GM04504 (cell line): ENCODE measurements at regions not wholly inside any gene's neighbourhood (a gene's known extent, or its start where the extent isn't known, plus 50 kb on each side); places are given as distances from the start of the nearest gene placed in this dataset.

Source experiments
- DNase-seq: peaks from one replicate; pipeline ENCODE4 v3.0.0-alpha.2; 2012; ENCODE audit warnings: low read depth

DNA sequence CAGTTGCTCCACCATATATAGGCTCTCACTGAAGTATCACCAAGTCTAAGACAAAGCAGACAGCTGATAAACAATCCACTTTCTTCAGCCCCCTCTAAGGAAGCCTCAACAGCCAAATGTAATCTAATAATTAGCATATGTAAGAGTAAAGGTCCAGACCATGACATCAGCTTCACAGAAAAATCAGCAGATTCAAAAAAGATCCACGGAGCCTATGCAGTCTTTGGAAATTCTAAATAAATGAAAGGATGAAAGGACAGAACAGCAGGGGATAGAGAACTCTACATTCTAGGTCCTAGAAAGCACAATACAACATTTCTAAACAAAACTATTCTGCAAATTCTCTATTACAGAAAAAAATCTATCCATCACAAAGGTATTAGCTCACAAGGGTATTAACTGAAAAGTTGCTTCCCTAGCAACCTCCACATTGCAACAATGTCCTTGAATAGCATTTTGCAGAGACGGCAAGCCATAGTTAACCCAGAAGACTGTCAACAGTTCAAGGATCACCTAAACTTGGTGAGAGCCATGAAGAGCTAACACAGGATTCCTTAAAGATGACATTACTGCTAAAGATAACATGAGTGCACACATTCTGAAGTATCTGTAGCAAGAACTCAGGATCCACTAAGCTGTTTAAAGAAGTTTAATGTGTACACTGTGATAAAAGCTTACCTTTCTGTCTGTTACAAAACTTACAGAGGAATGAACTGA, 74.3 kb downstream of the SIPA1L2 start:
- DNase-seq: no peak

DNA sequence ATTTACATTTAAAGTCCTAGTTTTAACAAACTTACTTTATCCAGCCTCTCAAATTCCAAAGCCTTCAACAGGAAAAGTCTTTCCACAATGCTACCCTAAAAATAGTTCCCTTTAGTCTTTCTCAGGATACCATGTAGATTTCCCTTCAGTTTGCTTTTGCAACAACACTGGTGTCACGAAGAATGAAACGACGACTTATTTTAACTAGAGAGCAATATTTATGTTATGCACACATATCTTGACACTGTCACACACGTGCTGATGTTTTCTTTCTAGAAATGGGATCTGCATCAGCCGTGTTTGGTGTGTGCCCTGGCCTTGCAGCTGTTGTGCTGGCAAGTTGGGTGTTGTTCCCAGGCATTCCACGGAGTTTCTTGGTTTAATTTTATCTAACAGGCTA, 75.5 kb downstream of the SIPA1L2 start:
- no peak for DNase-seq

DNA sequence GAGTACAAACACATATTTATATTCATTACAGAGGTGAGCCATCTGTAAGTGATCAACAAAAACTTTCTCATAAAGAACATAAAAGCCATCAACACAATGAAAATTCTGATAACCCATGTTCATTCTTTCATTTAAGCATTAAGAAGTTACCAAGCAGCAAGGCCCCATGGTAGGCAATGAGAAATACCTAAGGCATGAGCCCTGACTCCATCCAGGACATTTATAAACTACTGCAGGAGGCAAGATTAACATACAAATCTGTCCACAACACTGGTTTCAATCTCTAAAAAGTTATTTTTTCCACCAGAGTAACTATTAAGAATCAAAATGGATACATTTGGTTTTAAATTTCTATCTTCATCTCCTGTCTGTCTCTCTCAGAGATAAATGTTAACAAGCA, 76.1 kb downstream of the SIPA1L2 start:
- DNase-seq: no peak

DNA sequence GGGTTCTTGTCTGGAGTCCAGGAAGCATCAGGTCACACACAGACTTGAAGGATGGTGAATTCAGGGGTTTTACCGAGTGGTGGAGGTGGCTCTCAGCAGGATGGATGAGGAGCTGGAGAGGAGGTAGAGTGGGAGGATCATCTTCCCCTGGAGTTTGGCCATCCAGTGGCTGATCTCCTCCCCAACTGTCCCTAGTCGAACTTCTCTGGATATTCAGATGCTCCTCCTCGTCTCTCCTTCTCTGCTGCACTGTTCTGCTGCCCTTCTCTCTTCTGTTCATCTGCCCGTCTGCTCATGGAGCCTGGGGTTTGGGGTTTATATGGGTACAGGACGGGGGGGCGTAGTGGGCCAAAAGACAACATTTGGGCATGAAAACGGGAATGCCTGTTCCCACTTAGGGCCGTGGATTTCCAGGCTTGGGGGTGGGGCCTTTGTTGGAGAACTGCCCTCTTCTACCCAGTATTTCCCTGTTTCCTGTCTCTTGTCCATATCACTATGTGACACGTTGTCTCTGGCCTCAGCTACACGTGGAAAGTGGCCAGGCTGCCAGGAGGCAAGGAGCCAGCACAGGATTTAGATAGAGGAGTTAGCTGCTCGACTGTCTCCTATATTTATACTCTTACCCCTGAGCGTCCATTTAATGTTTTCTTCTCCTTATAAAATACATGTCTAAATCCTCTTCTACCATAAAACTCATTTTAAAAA, 76.7 kb downstream of the SIPA1L2 start:
- no peak for DNase-seq

DNA sequence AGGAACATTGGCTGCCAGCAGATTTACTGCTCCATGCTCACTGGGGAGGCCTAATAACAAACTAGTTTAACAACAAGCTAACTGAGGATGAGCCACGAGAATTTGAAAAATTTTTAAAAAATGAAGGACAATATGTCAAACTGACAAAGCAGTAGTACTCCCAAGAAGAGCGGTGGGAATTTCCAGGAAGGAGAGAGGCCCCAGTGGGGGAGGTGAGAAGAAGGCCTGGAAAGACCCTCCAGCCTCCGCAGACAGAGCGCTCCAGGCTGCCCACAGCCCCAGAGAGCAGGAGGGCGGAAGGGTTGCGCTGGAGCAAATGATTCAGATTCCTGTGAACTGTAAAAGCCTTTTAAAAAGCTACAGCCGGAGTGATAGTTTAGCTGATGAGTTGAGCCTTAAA, 78.5 kb downstream of the SIPA1L2 start:
- no peak for DNase-seq

DNA sequence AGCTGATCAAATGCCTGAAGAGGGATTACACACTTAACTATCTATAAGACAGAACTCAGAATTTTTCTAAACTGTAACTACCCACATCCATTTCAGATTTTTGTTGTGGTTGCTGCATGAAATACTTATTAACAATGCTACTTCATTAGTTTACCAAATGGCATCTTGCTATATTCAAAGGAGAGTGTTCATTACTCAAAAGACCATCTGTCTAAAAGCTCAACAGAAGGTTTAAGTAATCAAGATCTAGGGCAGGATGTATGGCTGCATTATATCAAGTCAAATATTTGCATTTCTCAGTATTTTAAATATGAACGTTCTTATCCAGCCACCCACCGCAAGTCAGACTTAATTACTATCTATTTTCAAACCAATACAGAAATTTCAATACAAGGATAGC, 79.9 kb downstream of the SIPA1L2 start:
- DNase-seq: no peak

DNA sequence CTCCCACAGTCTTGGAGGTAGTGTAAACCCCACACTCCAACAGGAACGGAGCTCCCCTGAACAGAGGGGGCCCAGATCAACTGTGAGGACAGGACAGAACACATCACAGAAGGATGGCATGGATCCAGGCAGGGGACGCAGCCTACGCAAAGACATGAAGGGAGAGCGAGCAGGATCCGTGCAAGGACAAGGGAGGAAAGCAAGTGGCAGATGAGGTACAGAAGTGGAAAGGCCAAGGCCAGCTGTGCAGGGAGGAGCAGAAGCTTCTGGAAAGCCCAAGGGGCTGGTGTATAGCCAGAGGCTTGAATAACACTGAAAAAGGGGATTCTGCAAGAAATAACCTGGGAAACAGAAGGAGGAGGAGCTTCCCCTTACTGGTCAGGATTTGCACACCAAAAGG, 81.2 kb downstream of the SIPA1L2 start:
- DNase-seq: no peak

DNA sequence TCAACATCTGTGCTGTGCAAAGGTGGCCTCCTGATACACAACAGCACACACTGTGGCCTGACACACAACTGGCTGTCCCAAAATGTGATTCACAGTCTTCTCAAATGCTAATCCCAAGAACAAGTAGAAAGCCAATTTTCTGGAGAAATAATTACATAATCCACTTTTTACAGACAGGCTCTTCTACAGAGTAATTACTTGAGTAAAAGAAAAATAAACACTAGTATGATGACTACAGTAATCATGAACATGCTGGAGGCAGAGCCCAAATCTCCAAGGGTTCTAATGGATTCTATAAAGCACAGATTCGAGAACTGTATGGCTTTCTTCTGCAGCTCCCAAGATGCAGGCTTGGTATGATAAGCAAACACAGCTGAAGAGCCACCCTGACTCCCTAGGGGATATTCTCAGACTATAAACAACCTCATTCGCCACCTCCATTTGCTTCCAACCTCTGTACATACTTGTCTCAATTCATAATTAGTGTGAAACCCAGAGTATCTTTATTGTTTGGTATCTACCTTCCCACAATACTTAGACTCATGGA, 81.9 kb downstream of the SIPA1L2 start:
- no peak for DNase-seq

DNA sequence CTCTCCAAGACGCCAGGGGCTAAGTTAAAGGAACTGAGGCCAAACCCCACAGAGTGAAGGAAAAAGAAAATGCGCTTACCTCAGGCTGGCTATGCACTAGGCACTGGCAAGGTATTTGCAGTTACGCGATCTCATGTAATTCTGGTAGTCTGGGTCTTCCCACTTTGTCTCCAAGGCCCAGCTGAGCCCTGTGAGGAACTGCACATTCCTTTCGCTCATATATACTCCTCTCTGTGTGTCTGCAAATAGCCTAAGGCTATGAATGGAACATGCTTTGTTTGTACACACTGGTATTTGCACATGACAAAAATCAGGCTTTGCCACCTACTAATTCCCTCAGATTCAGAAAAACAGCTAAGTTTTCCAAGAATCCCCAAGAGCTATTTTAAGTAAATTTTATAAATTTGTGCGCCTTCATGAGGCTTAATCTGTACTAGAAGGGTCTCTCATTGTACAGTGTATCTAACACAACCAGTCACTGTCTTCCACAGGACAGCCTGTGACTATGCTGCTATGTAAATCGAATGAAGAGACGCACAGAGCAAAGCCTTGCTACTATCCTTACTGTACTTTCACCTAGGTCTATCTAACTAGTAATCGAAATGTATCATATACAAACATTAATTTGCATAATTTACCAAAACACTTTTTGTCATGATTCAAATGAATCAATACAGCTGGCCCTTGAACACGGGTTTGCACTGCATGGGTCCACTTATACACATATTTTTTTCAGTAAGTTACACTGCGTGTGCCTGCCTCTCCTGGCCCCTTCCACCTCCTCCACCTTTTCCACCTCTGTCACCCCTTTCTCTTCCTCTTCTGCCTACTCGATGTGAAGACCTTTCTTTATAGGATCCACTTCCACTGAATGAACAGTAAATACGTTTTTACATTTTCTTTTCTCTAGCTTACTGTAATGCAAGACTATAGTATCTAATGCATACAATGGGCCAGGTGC, 87.0 kb downstream of the SIPA1L2 start:
- DNase-seq: no peak

DNA sequence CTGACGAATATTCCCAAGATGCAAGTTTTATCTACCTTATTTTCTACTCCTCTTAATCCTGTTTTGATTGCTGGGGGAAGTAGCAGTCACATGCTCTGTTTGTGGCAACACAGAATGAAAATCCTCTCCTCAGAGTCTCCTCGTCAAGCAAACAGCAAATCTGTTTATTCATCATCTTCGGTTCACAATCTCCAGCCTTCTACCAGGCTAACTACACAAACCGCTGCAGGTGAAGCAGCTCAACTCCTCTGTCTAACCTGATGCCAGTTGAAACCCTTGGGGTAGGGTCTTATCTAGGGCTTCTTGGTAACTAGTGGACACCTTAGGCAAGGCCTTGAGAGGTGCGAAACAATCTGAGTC, 91.0 kb downstream of the SIPA1L2 start:
- DNase-seq: no peak

DNA sequence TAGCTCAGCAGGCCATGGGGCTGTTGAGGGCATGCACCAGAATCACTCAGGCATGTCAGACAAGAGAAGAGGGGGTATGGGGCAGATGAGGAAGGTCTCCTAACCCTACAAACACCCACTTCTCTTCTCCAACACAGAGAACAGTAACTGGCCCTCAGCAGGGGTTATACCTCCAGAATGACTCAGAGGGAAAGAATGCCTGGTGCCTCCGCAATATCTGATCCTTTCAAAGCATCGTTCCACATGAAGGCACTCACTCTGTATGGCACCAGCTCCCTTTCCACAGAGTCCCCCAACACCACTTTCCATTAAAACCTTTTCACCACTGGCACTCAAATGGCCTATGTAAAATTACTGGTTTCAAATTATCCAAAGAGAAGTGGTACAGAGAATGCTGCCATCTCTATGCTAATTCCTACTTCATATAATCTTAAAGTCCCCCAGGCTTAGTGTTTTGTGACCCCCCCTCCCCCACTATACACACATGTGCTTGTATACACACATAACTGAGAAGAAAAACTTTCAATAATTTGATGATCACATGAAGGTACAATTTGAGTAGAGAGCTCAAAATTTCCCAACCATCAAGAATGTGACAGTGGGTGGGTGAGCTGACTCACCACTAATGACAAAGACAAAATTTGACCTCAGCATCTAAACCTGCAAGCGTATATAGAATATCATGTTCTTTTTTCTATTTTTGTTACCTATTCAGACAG, 91.5 kb downstream of the SIPA1L2 start:
- no peak for DNase-seq

DNA sequence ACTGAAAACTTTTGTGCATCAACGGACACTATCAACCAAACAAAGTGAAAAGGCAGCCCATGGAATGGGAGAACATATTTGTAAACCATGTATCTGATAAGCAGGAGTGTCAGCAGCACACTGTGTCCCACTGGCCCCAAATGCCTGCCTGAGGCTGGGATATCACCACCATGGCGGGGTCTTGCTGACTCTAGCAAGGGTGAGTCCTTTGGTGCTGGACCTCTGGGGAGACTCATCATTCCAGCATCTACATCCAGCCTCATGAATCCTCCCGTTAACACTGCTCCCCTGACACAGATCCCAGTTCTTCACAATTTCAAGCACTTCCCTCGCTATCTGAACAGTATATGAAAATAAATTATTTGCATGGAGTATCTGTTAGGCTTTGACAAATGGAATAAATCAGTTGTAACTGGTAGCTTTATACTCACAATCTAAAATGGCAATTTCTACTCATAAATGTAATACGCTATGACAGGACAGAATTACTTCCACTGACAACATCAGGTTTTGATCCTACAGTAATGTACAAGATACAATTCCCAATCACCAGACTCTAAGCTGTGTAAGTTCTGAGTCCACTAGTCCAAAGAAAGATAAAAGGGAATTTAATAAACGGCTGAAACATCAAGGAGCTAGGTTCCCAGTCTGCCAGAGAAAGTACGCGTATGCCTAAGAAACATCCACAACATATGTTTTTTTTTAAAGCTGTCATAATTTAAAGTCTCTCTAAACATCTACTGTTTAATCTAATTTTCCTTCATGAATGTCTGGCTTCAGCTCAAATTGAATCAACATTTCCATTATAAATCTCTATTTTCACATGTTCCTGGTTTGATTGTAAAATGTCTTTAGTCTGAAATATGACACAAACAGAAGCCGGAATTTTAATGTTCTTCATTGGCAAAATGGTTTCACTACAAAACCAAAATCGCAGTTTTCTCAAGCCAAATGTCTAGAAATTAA, 95.1 kb downstream of the SIPA1L2 start:
- DNase-seq: no peak

DNA sequence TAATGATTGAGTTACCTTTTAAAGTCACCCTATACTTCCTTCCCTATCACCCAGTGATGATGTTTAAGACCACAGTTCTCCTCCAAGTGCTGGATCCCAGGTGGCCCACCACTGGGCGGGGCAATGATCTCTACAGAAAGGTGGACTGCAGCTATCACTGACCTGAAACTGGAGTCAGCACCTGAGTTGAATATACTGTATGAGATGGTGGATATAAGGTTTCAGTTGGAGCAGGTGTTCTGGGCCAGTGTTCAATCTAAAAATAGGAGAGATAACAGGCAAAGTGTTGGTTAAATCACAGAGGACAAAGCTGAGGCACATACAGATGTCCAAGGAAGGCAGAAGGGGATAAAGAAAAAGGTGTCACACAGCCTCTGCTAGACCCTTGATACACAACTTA, 96.6 kb downstream of the SIPA1L2 start:
- no peak for DNase-seq

DNA sequence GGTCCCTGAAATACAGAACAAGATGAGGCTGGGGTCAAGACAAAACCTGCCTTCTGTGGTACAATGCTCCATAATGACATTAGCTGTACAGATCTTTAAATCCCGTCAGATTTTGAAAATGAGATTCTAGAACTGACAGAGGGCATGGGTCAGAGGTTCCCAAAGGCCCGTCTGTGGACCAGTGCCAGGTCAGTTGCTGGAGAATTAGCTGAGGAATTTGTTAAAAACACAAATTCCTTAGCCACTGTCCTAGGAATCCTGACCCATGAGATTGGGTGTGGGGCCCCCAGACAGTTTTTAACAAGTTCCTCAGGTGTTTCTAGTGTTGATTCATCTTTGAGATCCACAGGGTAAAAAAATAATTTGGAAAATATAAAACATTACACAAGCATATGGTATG, 97.0 kb downstream of the SIPA1L2 start:
- no peak for DNase-seq

DNA sequence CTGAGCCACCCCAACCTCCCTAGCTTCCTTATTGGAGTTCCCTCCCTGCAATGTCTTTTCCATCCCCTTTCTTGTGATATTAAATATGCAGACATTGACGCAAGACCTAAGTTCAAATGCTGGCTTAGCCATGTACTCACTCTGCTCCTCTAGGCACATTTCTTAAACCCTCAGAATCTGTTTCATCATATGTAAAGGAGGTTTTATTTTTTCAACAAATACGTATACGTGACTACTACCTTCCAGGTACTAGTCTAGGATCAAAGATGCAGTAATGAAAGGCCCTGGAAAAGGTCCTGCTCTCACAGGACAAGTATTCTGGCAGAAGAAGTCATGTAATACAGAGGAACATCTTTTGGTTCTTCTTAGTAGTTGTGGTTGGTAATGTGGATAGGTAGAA, 98.6 kb downstream of the SIPA1L2 start:
- DNase-seq: no peak

DNA sequence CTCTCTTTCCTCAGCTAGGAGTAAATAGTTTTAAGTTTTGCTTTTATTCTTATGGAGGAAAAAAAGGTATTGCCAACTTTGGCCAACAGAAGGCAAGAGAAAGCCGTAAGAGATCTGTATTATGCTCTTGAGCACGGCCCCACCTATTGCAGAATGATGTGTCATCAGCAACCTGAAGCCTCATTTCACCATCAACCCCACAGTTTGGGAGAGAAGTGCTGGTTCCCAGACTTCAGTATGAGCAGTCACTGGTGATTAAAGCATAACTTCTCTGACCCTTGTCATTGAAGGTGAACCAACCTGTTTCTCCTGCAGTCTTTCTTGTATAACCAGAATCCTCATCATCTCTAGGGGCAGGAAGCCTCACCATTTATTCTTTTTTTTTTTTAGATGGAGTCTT, 100.2 kb downstream of the SIPA1L2 start:
- no peak for DNase-seq

DNA sequence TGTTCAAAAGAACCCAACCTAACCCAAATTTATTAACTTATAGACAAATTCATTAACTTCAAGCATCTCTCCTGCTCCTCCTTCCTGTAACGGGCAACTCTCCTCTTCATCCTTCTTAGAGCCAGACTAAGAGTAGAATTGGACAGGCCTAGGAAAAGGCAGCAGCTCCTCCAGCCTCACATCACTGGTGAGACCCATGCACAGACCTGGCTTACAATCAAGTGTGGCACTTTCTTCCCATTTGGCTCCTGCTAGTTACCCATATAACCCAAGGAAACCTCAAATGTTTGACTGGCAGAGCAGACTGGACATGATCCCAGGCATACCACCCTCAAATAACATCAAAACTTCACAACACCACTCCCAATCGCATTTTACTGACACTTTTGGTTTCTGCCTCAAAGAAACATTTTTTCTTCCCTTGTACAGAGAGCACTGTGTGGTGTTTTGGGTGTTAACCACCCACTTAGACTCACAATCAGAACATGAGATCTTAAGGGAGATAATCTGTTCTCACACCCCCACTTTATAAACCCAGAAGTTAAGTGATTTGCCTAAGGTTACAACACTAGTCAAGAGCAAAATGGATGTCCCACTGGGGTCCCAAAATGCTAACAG, 101.4 kb downstream of the SIPA1L2 start:
- no peak for DNase-seq

DNA sequence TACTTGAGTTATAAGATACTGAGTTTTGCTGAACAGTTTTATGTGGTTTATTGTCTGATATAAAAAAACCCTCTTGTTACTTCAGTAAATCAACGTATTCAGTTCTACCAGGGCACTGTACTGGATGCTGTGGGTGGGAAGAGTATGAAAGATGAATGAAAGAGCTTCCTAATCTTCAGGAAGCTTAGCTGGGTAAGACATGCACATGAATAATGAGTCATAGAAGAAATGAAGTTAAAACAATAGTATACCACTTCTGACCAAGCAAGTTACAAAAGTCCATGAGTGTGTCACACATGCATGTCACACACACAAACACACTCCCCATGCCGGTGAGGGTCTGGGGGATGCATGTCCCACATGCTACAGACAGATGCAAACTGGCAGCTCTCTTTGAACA, 105.9 kb downstream of the SIPA1L2 start:
- DNase-seq: no peak

DNA sequence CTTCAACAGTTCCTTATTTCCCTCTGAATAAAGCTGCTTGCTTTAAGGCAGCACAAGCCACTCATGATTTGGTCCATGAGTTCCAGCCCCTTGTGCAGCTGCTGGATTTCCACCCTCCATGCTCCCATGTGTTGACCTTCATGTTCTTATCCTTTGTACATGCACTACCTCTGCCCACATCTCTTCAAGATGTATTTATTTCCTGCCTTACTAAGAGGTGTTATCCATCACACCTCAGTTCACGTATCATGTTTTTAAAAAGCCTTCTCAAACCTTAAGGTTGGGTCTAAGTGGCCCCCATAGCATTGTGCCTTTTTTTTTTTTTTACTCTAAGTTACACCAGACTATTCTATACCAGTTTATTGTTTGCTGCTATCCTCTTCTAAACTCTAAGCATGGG, 107.7 kb downstream of the SIPA1L2 start:
- DNase-seq: no peak

DNA sequence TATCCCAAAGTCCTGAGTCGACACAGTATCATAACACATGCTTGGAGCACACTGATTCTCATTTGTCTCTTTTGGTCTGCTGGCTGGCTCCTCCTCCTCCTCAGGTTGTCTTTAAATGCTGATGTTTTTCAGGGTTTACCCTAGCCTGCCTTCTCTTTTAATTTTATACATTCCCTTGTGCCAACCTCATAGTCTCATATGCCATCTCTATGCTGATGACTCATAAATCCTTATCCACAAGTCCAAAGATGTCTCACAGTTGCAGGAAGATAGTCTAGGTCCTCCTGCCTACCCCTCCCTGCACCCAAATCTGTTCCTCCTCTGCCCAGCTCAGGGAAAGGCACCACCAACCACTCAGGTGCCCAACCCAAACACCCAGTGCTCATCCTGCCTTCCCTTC, 108.3 kb downstream of the SIPA1L2 start:
- DNase-seq: no peak
